ENCODE measurements at regions not wholly inside any gene's neighbourhood (a gene's known extent, or its start where the extent isn't known, plus 50 kb on each side); places are given as distances from the start of the nearest gene placed in this dataset.

DNA sequence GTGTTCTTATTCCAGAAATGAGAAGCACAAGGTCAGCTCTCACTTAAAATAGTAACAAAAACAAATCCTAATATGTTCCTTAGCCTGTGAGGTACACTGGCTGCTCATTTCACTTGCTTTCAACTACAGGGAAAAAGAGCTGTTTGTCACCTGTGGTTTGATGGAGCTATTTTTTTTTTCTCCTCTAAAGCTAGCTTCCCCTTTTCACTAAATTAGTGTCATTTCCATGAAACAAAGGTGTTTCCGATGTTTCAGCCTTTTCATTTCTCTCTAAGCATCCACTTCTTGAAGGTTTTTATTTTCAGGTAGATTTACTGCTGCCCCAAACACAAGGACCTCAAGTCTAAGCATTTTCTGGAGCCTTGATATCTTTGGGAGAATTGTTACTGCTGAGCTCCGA is 148.6 kb downstream of the RBMX2 start:
- intact Hi-C loops (cut with micrococcal nuclease) (no loop called here), dilution Hi-C loops (cut with MboI; ENCODE audit: extremely low pct_ligation_motif_present, low sequenced_read_pairs) (no loop called here)
- Histone ChIP-seq H3K4me3 (replicated peaks in 1 of 3; ENCODE audit: insufficient read depth in 1 of 3, low read depth in 1 of 3, low read length in 3 of 3) (no peak overlapping the region), H3K9me1 (replicated peaks; ENCODE audit: control insufficient read depth, extremely low read depth, insufficient read depth, low read length) (no peaks in the 10 kb centered on the region), H2AFZ (ENCODE audit: low read depth, low read length) (no peak overlapping the region), H3K9me3 (replicated peaks; ENCODE audit: control insufficient read depth, insufficient read depth, low read length) (no peaks in the 10 kb centered on the region), H3K4me1 (ENCODE audit: control insufficient read depth, extremely low read depth, insufficient read depth, low read length) (no peaks in the 10 kb centered on the region), H3K36me3 (ENCODE audit: control insufficient read depth in 2 of 2, extremely low read depth in 1 of 2, insufficient read depth in 2 of 2, low read length in 2 of 2) (no peaks in the 10 kb centered on the region), H3K27ac (ENCODE audit: insufficient read depth, low read depth, low read length) (no peak overlapping the region), H4K20me1 (replicated peaks; ENCODE audit: control insufficient read depth, extremely low read depth, insufficient read depth, low read length) (no peaks in the 10 kb centered on the region), H3K27me3 (ENCODE audit: control insufficient read depth in 2 of 2, insufficient read depth in 2 of 2, low read length in 2 of 2) (no peaks in the 10 kb centered on the region), H3K4me2 (ENCODE audit: insufficient read depth, low read length) (no peak overlapping the region), H3K79me2 (ENCODE audit: control insufficient read depth, insufficient read depth, low read length) (no peaks in the 10 kb centered on the region), H3K9ac (replicated peaks; ENCODE audit: extremely low read depth, insufficient read depth, low read length) (no peak overlapping the region)
- FAIRE-seq (no peak), DNase-seq (ENCODE audit: low read depth, low spot score) (no peak)
- BruUV-seq (replicated peaks): no TSS peak
- ChIA-PET POLR2A (no interaction called here), CTCF (interaction anchor here (1.4 to 3.0 kb wide), 2 partner anchors 10 to 367 kb away, joined by 4 to 11 read pairs; no protein-coding TSS in a partner anchor)
- TF ChIP-seq MYC (IDR thresholded peaks at IDR 0.05; ENCODE audit: low read depth, low read length) (no peak), EZH2 (IDR thresholded peaks at IDR 0.05; ENCODE audit: borderline replicate concordance, low read depth, low read length, severe bottlenecking) (no peak), POLR2A (IDR thresholded peaks at IDR 0.05; ENCODE audit: low read depth, low read length) (no peak), FOS (IDR thresholded peaks at IDR 0.05; ENCODE audit: borderline replicate concordance, insufficient read depth, low read length) (no peak), GATA2 (IDR thresholded peaks at IDR 0.05; ENCODE audit: insufficient read depth, insufficient read length, low read depth, low read length) (no peak), POLR2AphosphoS5 (IDR thresholded peaks at IDR 0.05; ENCODE audit: insufficient read depth, low read depth, low read length) (no peak), JUN (IDR thresholded peaks at IDR 0.05; ENCODE audit: borderline replicate concordance, insufficient read depth, insufficient read length, low read depth) (no peak)
- TF ChIP-seq, protein P1, sequence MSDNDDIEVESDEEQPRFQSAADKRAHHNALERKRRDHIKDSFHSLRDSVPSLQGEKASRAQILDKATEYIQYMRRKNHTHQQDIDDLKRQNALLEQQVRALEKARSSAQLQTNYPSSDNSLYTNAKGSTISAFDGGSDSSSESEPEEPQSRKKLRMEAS (IDR thresholded peaks at IDR 0.05; ENCODE audit: insufficient read depth, insufficient read length): no peak
- TF ChIP-seq, protein P2, sequence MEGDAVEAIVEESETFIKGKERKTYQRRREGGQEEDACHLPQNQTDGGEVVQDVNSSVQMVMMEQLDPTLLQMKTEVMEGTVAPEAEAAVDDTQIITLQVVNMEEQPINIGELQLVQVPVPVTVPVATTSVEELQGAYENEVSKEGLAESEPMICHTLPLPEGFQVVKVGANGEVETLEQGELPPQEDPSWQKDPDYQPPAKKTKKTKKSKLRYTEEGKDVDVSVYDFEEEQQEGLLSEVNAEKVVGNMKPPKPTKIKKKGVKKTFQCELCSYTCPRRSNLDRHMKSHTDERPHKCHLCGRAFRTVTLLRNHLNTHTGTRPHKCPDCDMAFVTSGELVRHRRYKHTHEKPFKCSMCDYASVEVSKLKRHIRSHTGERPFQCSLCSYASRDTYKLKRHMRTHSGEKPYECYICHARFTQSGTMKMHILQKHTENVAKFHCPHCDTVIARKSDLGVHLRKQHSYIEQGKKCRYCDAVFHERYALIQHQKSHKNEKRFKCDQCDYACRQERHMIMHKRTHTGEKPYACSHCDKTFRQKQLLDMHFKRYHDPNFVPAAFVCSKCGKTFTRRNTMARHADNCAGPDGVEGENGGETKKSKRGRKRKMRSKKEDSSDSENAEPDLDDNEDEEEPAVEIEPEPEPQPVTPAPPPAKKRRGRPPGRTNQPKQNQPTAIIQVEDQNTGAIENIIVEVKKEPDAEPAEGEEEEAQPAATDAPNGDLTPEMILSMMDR (IDR thresholded peaks at IDR 0.05; ENCODE audit: extremely low read depth in 1 of 2, insufficient read depth in 1 of 2, low read depth in 1 of 2, low read length in 2 of 2): no peak
